HG02870 (cell line): ENCODE measurements at regions not wholly inside any gene's neighbourhood (a gene's known extent, or its start where the extent isn't known, plus 50 kb on each side); places are given as distances from the start of the nearest gene placed in this dataset.
"Not testable (repeated sequence)": the region's sequence is repeated elsewhere in the genome, so short reads cannot be mapped to it uniquely, and the experiment has no call there.

Experiments
- ATAC-seq: cut with Tn5 transposase; IDR thresholded peaks from one replicate; pipeline ENCODE4 v1.9.1; 2021; ENCODE audit warnings: mild to moderate bottlenecking, moderate library complexity; ENCODE audit not compliant: unreplicated experiment

- ATAC-seq, result no peak
Measured at GRCh38 chr7:69418869-69419670, 179.2 kb upstream of the AUTS2 start.

GRCh38 chr7:69419934-69420333 lies 178.3 kb upstream of the AUTS2 start:
- no peak for ATAC-seq

GRCh38 chr7:69422574-69422985 lies 175.7 kb upstream of the AUTS2 start:
- ATAC-seq, result no peak

GRCh38 chr7:69426705-69427104 lies 171.6 kb upstream of the AUTS2 start:
- ATAC-seq, result no peak

GRCh38 chr7:69428089-69428488 lies 170.2 kb upstream of the AUTS2 start:
- no peak for ATAC-seq

GRCh38 chr7:69429911-69430383 lies 168.3 kb upstream of the AUTS2 start:
- ATAC-seq, result no peak

- no peak for ATAC-seq
Measured at GRCh38 chr7:69430384-69431021, 167.8 kb upstream of the AUTS2 start.

- no peak for ATAC-seq
Measured at GRCh38 chr7:69431626-69432025, 166.6 kb upstream of the AUTS2 start.

GRCh38 chr7:69432276-69432675 lies 166.0 kb upstream of the AUTS2 start:
- ATAC-seq, result not testable (repeated sequence)

GRCh38 chr7:69433081-69433480 lies 165.2 kb upstream of the AUTS2 start:
- ATAC-seq, result no peak

GRCh38 chr7:69434398-69434815 lies 163.9 kb upstream of the AUTS2 start:
- no peak for ATAC-seq

- no peak for ATAC-seq
Measured at GRCh38 chr7:69435711-69436110, 162.6 kb upstream of the AUTS2 start.

GRCh38 chr7:69436946-69437345 lies 161.3 kb upstream of the AUTS2 start:
- no peak for ATAC-seq

- no peak for ATAC-seq
Measured at GRCh38 chr7:69438584-69439412, 159.5 kb upstream of the AUTS2 start.

GRCh38 chr7:69439636-69440325 lies 158.5 kb upstream of the AUTS2 start:
- no peak for ATAC-seq

- no peak for ATAC-seq
Measured at GRCh38 chr7:69440976-69441375, 157.3 kb upstream of the AUTS2 start.

- ATAC-seq, result no peak
Measured at GRCh38 chr7:69443136-69443535, 155.1 kb upstream of the AUTS2 start.

GRCh38 chr7:69445541-69445940 lies 152.7 kb upstream of the AUTS2 start:
- ATAC-seq, result no peak

- ATAC-seq, result not testable (repeated sequence)
Measured at GRCh38 chr7:69446213-69446612, 152.1 kb upstream of the AUTS2 start.

- no peak for ATAC-seq
Measured at GRCh38 chr7:69448071-69448470, 150.2 kb upstream of the AUTS2 start.

GRCh38 chr7:69450456-69450855 lies 147.8 kb upstream of the AUTS2 start:
- ATAC-seq, result no peak
